Nephron (organoid): ENCODE measurements at regions not wholly inside any gene's neighbourhood (a gene's known extent, or its start where the extent isn't known, plus 50 kb on each side); places are given as distances from the start of the nearest gene placed in this dataset.

Source experiments
- H3K27ac Mint-ChIP-seq, 3 experiments: 2 replicates each; pipeline ENCODE4 v1.8.0; 2020; ENCODE audit warnings: mixed read lengths in 3 of 3, mild to moderate bottlenecking in 2 of 3, moderate library complexity in 1 of 3
- H3K27me3 Mint-ChIP-seq: 2 replicates; pipeline ENCODE4 v1.8.0; 2021; ENCODE audit warnings: low read depth, mild to moderate bottlenecking, moderate library complexity, mixed read lengths
- H3K36me3 Mint-ChIP-seq: 2 replicates; pipeline ENCODE4 v1.8.0; 2020; ENCODE audit warnings: low read depth, mixed read lengths
- H3K4me1 Mint-ChIP-seq: 2 replicates; pipeline ENCODE4 v1.8.0; 2020; ENCODE audit warnings: mixed read lengths
- H3K4me3 Mint-ChIP-seq, 3 experiments: 2 replicates each; pipeline ENCODE4 v1.8.0; 2020; ENCODE audit warnings: mild to moderate bottlenecking in 3 of 3, mixed read lengths in 3 of 3, moderate library complexity in 2 of 3
- H3K9me3 Mint-ChIP-seq: 2 replicates; pipeline ENCODE4 v1.8.0; 2020; ENCODE audit warnings: mixed read lengths
- TF ChIP-seq, protein P1 (sequence below), 3 experiments: fragments of 200-600 bp; sonication (generic); IDR thresholded peaks; one replicate each; pipeline ENCODE4 v1.5.0; 2021; ENCODE audit warnings: antibody characterized with exemption in 3 of 3; ENCODE audit not compliant: unreplicated experiment in 3 of 3

DNA sequence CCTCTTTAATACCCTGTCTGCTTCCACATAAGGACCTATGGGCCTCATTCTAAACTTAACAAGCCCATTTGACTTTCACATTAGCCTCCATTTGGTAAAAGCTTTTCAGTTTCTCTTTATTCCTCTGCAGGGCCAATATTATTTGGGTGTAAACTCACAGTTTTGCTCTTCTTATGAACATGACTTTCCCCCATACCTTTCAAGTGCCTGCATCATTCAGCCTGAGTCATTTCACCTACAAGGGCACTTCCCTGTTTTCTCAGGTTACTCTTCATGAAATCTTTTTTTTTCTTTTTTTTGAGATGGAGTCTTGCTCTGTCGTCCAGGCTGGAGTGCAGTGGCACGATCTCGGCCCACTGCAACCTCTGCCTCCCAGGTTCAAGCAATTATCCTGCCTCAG is 1258.1 kb upstream of the CELF2 start:
- peaks cover 2% of the 10 kb centered on the region for H3K9me3 Mint-ChIP-seq
- no peak overlapping the region for H3K4me3 Mint-ChIP-seq
- H3K4me1 Mint-ChIP-seq = no peaks in the 10 kb centered on the region
- no peaks in the 10 kb centered on the region for H3K36me3 Mint-ChIP-seq
- TF ChIP-seq, protein P1, sequence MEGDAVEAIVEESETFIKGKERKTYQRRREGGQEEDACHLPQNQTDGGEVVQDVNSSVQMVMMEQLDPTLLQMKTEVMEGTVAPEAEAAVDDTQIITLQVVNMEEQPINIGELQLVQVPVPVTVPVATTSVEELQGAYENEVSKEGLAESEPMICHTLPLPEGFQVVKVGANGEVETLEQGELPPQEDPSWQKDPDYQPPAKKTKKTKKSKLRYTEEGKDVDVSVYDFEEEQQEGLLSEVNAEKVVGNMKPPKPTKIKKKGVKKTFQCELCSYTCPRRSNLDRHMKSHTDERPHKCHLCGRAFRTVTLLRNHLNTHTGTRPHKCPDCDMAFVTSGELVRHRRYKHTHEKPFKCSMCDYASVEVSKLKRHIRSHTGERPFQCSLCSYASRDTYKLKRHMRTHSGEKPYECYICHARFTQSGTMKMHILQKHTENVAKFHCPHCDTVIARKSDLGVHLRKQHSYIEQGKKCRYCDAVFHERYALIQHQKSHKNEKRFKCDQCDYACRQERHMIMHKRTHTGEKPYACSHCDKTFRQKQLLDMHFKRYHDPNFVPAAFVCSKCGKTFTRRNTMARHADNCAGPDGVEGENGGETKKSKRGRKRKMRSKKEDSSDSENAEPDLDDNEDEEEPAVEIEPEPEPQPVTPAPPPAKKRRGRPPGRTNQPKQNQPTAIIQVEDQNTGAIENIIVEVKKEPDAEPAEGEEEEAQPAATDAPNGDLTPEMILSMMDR (IDR thresholded peaks at IDR 0.05; ENCODE audit: unreplicated experiment in 3 of 3) = no peak
- H3K27me3 Mint-ChIP-seq = peaks cover 13% of the 10 kb centered on the region
- no peak overlapping the region for H3K27ac Mint-ChIP-seq

DNA sequence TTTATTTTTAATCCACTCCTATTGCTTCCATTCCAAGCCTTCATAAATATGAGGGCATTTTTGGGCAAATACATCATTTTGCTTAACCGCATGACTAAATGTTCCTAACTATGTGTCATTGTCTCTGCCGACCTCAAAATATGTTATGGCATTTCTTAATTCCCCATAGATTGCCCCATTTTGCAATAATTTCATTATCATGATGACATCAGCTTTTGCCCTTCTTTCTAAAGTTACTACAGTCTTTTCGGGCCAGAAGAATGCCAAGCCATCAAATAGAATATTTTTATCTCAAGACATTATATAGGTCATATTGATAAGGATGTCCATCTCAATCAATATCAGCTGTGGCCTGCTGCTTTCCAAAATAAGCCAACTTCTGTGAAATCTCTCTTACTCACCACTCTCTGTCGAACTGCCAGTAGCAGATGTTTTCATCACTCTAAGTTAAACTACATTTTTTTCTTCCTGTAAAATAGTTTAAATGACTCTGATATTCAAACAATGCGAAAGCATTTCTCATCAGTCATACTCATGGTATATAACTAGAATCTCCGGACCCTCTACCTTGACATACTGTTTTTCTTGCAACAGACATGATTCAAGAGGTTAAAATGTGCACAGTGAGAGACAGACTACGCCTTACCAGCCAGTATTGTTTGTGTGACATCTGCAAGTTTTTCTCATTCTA is 1254.6 kb upstream of the CELF2 start:
- no peak overlapping the region for H3K27ac Mint-ChIP-seq
- no peaks in the 10 kb centered on the region for H3K36me3 Mint-ChIP-seq
- no peaks in the 10 kb centered on the region for H3K4me1 Mint-ChIP-seq
- H3K4me3 Mint-ChIP-seq = no peak overlapping the region
- peaks cover 6% of the 10 kb centered on the region for H3K27me3 Mint-ChIP-seq
- TF ChIP-seq, protein P1 (IDR thresholded peaks at IDR 0.05; ENCODE audit: unreplicated experiment in 3 of 3) = no peak
- peaks cover 2% of the 10 kb centered on the region for H3K9me3 Mint-ChIP-seq

DNA sequence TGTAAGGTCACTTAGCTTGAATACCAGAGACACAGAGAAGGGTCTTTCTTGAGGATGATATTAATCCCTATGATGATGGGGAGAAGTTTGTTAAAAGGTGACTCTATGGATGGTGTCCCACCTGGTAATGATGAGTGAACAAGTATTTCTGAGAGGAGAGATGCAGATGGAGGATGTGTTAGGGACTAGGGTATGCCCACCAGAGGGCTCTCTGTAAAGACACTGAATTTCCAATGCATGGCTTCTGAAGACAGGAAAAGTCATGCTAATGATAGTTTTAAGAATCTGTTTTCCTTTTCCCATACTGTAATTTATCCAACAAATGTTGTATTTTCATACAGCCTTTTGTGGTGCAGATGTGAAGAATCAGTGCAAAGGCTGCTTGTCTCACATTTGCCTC is 1250.9 kb upstream of the CELF2 start:
- H3K4me1 Mint-ChIP-seq = no peaks in the 10 kb centered on the region
- H3K4me3 Mint-ChIP-seq = no peak overlapping the region
- no peaks in the 10 kb centered on the region for H3K36me3 Mint-ChIP-seq
- no peak overlapping the region for H3K27ac Mint-ChIP-seq
- peaks cover 7% of the 10 kb centered on the region for H3K9me3 Mint-ChIP-seq
- TF ChIP-seq, protein P1 (IDR thresholded peaks at IDR 0.05; ENCODE audit: unreplicated experiment in 3 of 3) = no peak
- no peaks in the 10 kb centered on the region for H3K27me3 Mint-ChIP-seq

DNA sequence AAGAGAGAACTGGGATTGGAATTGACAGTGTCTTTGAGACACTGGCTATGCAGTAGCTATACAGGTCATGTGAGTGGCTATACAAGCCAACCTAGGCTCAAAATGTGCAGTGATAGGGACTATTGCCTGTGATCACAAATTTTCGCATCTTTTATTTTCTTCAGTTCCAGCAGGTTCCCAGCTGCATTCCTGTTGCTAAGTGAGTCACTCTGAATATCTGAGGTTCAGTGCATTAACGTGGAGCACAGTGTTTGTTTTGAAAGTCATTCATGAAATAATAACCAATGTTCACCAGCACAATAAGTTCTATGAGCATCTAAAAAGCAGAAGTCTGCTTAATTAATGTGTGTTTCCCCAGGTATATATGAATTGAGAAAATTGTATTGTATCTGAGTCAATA is 1236.0 kb upstream of the CELF2 start:
- Mint-ChIP-seq H3K36me3 (no peaks in the 10 kb centered on the region), H3K27me3 (no peaks in the 10 kb centered on the region), H3K27ac (no peak overlapping the region), H3K9me3 (no peaks in the 10 kb centered on the region), H3K4me3 (no peak overlapping the region), H3K4me1 (no peaks in the 10 kb centered on the region)
- TF ChIP-seq, protein P1 (IDR thresholded peaks at IDR 0.05; ENCODE audit: unreplicated experiment in 3 of 3) = no peak

DNA sequence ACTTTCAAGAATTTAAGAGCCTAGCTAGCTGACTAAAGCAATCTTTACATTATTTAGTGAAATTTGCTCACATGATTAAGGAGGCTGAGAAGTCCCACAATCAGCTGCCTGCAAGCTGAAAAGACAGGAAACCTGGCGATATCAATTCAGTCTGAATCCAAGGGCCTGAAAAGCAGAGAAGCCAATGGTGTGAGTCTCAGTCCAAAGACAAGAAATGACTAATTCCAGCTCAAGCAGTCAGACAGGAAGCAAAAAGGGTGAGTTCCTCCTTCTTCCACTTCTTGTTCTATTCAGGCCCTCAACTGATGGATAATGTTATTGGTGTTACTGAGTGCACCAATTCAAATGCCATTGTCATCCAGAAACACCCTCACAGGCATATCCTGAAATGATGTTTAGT is 1231.6 kb upstream of the CELF2 start:
- H3K27ac Mint-ChIP-seq = no peak overlapping the region
- H3K4me1 Mint-ChIP-seq = no peaks in the 10 kb centered on the region
- H3K36me3 Mint-ChIP-seq = no peaks in the 10 kb centered on the region
- no peak overlapping the region for H3K4me3 Mint-ChIP-seq
- H3K27me3 Mint-ChIP-seq = no peaks in the 10 kb centered on the region
- H3K9me3 Mint-ChIP-seq = no peaks in the 10 kb centered on the region
- TF ChIP-seq, protein P1 (IDR thresholded peaks at IDR 0.05; ENCODE audit: unreplicated experiment in 3 of 3) = no peak

DNA sequence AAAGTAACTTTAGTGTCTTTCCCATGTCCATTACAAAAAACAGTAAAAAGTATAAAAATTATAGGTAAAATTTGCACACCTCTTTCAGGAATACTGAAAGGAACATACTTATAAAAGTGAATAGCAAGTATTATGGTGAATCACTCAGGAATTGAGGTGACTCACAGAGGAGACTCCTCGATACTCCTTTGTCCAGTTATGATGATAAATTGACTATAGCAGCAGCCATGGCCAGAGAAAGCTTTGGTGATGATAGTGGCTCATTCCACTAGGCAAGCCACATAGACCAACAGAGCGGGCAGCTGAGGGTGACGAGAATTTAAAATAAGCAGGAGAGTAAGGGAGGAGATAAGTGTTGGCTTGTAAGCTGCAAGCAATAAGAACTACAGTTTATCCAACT is 1231.1 kb upstream of the CELF2 start:
- TF ChIP-seq, protein P1 (IDR thresholded peaks at IDR 0.05; ENCODE audit: unreplicated experiment in 3 of 3) = no peak
- no peaks in the 10 kb centered on the region for H3K4me1 Mint-ChIP-seq
- no peaks in the 10 kb centered on the region for H3K9me3 Mint-ChIP-seq
- H3K36me3 Mint-ChIP-seq = no peaks in the 10 kb centered on the region
- H3K4me3 Mint-ChIP-seq = no peak overlapping the region
- H3K27ac Mint-ChIP-seq = no peak overlapping the region
- no peaks in the 10 kb centered on the region for H3K27me3 Mint-ChIP-seq
